Endothelial cell of umbilical vein (primary cell): ENCODE measurements at regions not wholly inside any gene's neighbourhood (a gene's known extent, or its start where the extent isn't known, plus 50 kb on each side); places are given as distances from the start of the nearest gene placed in this dataset.

ENCODE experiments used
- CTCF ChIP-seq, 2 donors: IDR thresholded peaks; 1 replicate in 1 of 2; 2 replicates in 1 of 2; pipeline ENCODE4 v1.5.1; 2011; ENCODE audit warnings: low read length in 2 of 2, mild to moderate bottlenecking in 2 of 2, moderate library complexity in 2 of 2, control low read depth in 1 of 2, inconsistent platforms in 1 of 2, low read depth in 1 of 2; ENCODE audit not compliant: insufficient read depth in 1 of 2; ENCODE audit errors: extremely low read depth in 1 of 2
- EZH2 ChIP-seq: IDR thresholded peaks from 2 replicates; pipeline ENCODE4 v1.6.1; 2012; ENCODE audit warnings: borderline replicate concordance, low read depth, mild to moderate bottlenecking, moderate library complexity, low read length, inconsistent platforms; ENCODE audit not compliant: severe bottlenecking
- GATA2 ChIP-seq: IDR thresholded peaks from 2 replicates; pipeline ENCODE4 v1.7.0; 2011; ENCODE audit warnings: low read depth, mild to moderate bottlenecking, moderate library complexity, mixed read lengths, low read length; ENCODE audit not compliant: insufficient read length, insufficient read depth
- JUN ChIP-seq: IDR thresholded peaks from 2 replicates; pipeline ENCODE4 v1.6.1; 2011; ENCODE audit warnings: borderline replicate concordance, low read depth; ENCODE audit not compliant: insufficient read length, insufficient read depth
- MAX ChIP-seq: IDR thresholded peaks from 2 replicates; pipeline ENCODE4 v1.6.1; 2011; ENCODE audit not compliant: insufficient read depth, insufficient read length
- MYC ChIP-seq: IDR thresholded peaks from one replicate; pipeline ENCODE4 v1.6.1; 2011; ENCODE audit warnings: mild to moderate bottlenecking, low read depth, low read length
- POLR2A ChIP-seq: IDR thresholded peaks from 2 replicates; pipeline ENCODE4 v1.6.1; 2012; ENCODE audit warnings: low read depth, mild to moderate bottlenecking, control low read depth, low read length
- POLR2AphosphoS5 ChIP-seq: IDR thresholded peaks from 2 replicates; pipeline ENCODE4 v1.6.1; 2012; ENCODE audit warnings: low read depth, mild to moderate bottlenecking, control low read depth, low read length, moderate library complexity; ENCODE audit not compliant: insufficient read depth

GRCh38 chr15:24898715-24899272 lies 56.0 kb upstream of the SNRPN start:
- TF ChIP-seq EZH2 = no peak
- no peak for TF ChIP-seq POLR2A
- no peak for TF ChIP-seq CTCF (IDR thresholded peaks at IDR 0.05; ENCODE audit: extremely low read depth in 1 of 2, insufficient read depth in 1 of 2, low read depth in 1 of 2, low read length in 2 of 2)
- TF ChIP-seq POLR2AphosphoS5 = no peak
- no peak for TF ChIP-seq JUN
- no peak for TF ChIP-seq MYC
- no peak for TF ChIP-seq MAX
- no peak for TF ChIP-seq GATA2
